ENCODE measurements at regions not wholly inside any gene's neighbourhood (a gene's known extent, or its start where the extent isn't known, plus 50 kb on each side); places are given as distances from the start of the nearest gene placed in this dataset.

DNA sequence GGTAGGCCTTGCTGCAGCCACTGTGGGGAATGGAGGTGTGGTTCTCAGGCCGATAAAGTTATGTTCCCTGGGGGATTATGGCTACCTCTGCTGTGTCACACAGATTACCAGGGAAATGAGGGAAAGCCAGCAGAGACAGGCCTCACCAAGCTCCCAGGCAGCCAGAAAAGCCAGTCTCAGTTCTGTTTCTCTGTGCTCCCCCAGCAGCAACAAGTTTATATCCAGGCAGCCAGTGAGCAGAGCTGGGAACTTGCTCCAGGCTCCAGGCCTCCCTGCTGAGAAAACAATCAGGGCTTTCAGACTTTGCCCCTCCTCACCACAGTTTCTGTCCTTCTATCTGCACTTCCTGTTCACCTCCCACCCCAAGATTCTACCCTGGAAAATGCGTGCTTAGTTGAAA is 596.6 kb upstream of the GYPC start:
- H3K9me3 ChIP-seq: peaks cover 0 to 94% (median 67%) of the 10 kb centered on the region in 8 donors
- no peak overlapping the region for H3K4me3 ChIP-seq
- no peak overlapping the region for H3K27ac ChIP-seq
- 53 to 66% (median 63%) methylated on average over 2 of the region's 2 CpGs for whole genome bisulfite sequencing, 5 donors
- DNase-seq: no peak
- no peaks in the 10 kb centered on the region for H3K27me3 ChIP-seq (replicated peaks in 1 of 7)
- TF ChIP-seq POLR2A (IDR thresholded peaks at IDR 0.05) (no peak), POLR2AphosphoS5 (IDR thresholded peaks at IDR 0.05) (no peak)
- TF ChIP-seq, protein P1, sequence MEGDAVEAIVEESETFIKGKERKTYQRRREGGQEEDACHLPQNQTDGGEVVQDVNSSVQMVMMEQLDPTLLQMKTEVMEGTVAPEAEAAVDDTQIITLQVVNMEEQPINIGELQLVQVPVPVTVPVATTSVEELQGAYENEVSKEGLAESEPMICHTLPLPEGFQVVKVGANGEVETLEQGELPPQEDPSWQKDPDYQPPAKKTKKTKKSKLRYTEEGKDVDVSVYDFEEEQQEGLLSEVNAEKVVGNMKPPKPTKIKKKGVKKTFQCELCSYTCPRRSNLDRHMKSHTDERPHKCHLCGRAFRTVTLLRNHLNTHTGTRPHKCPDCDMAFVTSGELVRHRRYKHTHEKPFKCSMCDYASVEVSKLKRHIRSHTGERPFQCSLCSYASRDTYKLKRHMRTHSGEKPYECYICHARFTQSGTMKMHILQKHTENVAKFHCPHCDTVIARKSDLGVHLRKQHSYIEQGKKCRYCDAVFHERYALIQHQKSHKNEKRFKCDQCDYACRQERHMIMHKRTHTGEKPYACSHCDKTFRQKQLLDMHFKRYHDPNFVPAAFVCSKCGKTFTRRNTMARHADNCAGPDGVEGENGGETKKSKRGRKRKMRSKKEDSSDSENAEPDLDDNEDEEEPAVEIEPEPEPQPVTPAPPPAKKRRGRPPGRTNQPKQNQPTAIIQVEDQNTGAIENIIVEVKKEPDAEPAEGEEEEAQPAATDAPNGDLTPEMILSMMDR (IDR thresholded peaks at IDR 0.05 in 8 of 11, conservative IDR thresholded peaks at IDR 0.05 in 3 of 11): no peak
- no peaks in the 10 kb centered on the region for H3K4me1 ChIP-seq
- no peaks in the 10 kb centered on the region for H3K36me3 ChIP-seq
- intact Hi-C loops (cut with DNase I; ENCODE audit: low total_unique reads): no loop called here

DNA sequence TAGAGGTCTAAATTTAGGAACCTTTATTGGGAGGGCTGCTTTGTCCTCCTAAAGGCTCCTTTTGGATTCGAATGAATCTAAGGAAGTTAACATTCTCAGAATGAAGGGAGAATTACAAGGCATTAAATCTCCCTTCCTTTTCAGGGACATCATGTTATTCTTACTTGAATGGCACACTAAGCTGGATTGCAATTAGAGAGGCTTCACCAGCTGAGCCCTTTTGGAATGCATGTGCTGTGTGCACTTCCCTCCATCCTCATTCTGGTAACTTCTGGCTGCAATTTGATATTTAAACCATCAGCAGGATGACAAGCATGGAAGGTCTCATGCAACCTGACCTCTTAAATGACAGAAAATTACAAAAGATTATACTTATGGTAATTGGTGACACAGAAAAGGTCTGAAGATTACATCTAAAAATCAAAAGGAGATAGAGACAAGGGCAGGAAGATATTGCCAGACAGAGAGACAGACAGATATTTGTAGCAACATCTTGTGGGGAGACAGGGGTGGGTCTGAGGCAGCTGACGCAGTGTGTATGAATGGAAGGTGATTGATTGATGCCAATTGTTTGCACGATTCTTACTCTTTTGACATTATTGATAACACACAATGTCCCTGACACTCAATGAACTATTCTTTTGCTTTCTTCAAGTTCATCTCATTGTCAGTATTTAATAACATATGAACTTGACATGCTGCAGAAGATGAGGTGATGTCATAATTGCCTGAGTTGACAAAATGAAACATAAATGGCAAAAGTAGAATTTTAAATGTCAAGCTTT is 570.8 kb upstream of the GYPC start:
- no peak for DNase-seq
- Histone ChIP-seq H3K4me1 (no peaks in the 10 kb centered on the region), H3K9me3 (no peaks in the 10 kb centered on the region), H3K4me3 (no peak overlapping the region), H3K27ac (no peak overlapping the region), H3K27me3 (replicated peaks in 1 of 7) (no peaks in the 10 kb centered on the region), H3K36me3 (no peaks in the 10 kb centered on the region)
- intact Hi-C loops (cut with DNase I; ENCODE audit: low total_unique reads): no loop called here
- TF ChIP-seq POLR2A (IDR thresholded peaks at IDR 0.05) (no peak), POLR2AphosphoS5 (IDR thresholded peaks at IDR 0.05) (no peak)
- TF ChIP-seq, protein P1 (IDR thresholded peaks at IDR 0.05 in 8 of 11, conservative IDR thresholded peaks at IDR 0.05 in 3 of 11): no peak
- WGBS, 5 donors: 56 to 67% (median 65%) methylated on average over 3 of the region's 3 CpGs

DNA sequence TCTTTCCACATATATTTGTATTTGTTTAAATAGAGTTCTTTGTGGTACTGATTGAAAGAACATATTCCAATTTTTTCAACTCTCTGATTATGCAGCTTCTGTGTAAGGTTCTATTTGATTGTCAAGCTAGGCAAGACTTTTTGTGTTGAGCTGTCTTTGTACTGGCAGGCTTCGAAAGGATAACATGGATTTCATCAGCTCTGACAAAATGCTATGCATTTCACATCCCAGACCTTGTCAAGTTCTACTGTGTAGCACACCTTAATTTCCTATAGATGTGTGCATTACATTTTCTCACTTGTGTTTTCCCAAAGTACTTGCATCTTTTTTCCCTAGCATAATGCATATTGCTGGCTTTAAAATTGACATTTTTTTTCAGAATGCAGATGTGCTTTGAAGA is 555.0 kb upstream of the GYPC start:
- no peak overlapping the region for H3K4me3 ChIP-seq
- TF ChIP-seq POLR2AphosphoS5 (IDR thresholded peaks at IDR 0.05) (no peak), POLR2A (IDR thresholded peaks at IDR 0.05) (no peak)
- TF ChIP-seq, protein P1 (IDR thresholded peaks at IDR 0.05 in 8 of 11, conservative IDR thresholded peaks at IDR 0.05 in 3 of 11): no peak

DNA sequence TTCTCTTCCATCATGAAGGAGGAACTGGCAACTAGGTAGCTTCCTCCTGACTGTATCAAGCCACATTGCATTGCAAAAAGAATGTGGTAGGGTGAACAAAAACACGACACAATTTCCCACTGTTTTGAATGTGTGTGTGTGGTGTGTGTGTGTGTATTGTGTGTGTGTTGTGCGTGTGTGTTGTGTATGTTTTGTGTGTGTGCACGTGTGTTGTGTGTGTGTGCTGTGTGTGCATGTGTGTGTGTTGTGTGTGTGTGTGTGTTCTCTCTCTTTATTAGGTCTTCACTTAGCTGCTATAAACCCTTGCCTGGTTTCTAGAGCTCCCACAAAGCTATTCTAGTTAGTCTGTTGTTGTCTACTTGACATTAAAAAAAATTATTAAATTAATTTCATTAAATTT is 550.0 kb upstream of the GYPC start:
- peaks cover 0 to 23% (median 17%) of the 10 kb centered on the region in 8 donors for H3K9me3 ChIP-seq
- no peak overlapping the region for H3K27ac ChIP-seq
- H3K36me3 ChIP-seq: no peaks in the 10 kb centered on the region
- no peaks in the 10 kb centered on the region for H3K4me1 ChIP-seq
- 67 to 92% (median 90%) methylated on average over 3 of the region's 3 CpGs for WGBS, 5 donors
- H3K27me3 ChIP-seq (replicated peaks in 1 of 7): no peaks in the 10 kb centered on the region
- DNase-seq: no peak
- no peak for TF ChIP-seq POLR2AphosphoS5 (IDR thresholded peaks at IDR 0.05)
- no peak for TF ChIP-seq POLR2A (IDR thresholded peaks at IDR 0.05)
- TF ChIP-seq, protein P1 (IDR thresholded peaks at IDR 0.05 in 8 of 11, conservative IDR thresholded peaks at IDR 0.05 in 3 of 11): no peak
- no peak overlapping the region for H3K4me3 ChIP-seq
- intact Hi-C loops (cut with DNase I; ENCODE audit: low total_unique reads): no loop called here

More for the DNA sequence above, 555.0 kb upstream of the GYPC start:
- intact Hi-C loops (cut with DNase I; ENCODE audit: low total_unique reads): no loop called here
- no peaks in the 10 kb centered on the region for H3K36me3 ChIP-seq
- 65 to 88% (median 76%) methylated on average over 1 of the region's 1 CpG for WGBS, 5 donors
- no peak for DNase-seq
- no peaks in the 10 kb centered on the region for H3K27me3 ChIP-seq (replicated peaks in 1 of 7)
- H3K27ac ChIP-seq: no peak overlapping the region
- peaks cover 0 to 29% (median 17%) of the 10 kb centered on the region in 8 donors for H3K9me3 ChIP-seq
- H3K4me1 ChIP-seq: no peaks in the 10 kb centered on the region

Measured in spleen (tissue), 11 donors.